GM13977 (cell line): ENCODE measurements at regions not wholly inside any gene's neighbourhood (a gene's known extent, or its start where the extent isn't known, plus 50 kb on each side); places are given as distances from the start of the nearest gene placed in this dataset.
A peak's percentile ranks its signal among the peaks of the same experiment; 100 is the strongest.

Experiments
- DNase-seq: peaks from one replicate; pipeline ENCODE4 v3.0.0; 2012; ENCODE audit warnings: low spot score
- CTCF ChIP-seq: IDR thresholded peaks from 2 replicates; pipeline ENCODE4 v1.5.1; 2012; ENCODE audit warnings: mild to moderate bottlenecking, control low read depth; ENCODE audit not compliant: insufficient read depth; ENCODE audit errors: extremely low read depth, missing control alignments
- in situ Hi-C: fragments of 300-500 bp; cut with MboI; formaldehyde crosslinking; loops from one replicate; pipeline ENCODE4 v1.12.0; 2022; ENCODE audit warnings: low sequenced_read_pairs, low pct_unique_long_range_greater_than_20kb, mixed read lengths, inconsistent platforms; ENCODE audit not compliant: unreplicated experiment

- peak; percentile 53 for TF ChIP-seq CTCF
- in situ Hi-C loops, result no loop called here
- no peak for DNase-seq
Measured at GRCh38 chr13:29713839-29714238, 118.4 kb upstream of the SLC7A1 start.

GRCh38 chr13:29711776-29712175 is 116.3 kb upstream of the SLC7A1 start:
- in situ Hi-C loops, result no loop called here
- no peak for TF ChIP-seq CTCF
- DNase-seq, result no peak

- TF ChIP-seq CTCF, result no peak
- in situ Hi-C loops, result no loop called here
- DNase-seq, result no peak
Measured at GRCh38 chr13:29710511-29710910, 115.0 kb upstream of the SLC7A1 start.

GRCh38 chr13:29709407-29710069 is 114.0 kb upstream of the SLC7A1 start:
- TF ChIP-seq CTCF, result no peak
- in situ Hi-C loops, result loop anchor here (10.0 kb wide), 1 partner anchor 205 kb away; no protein-coding TSS in a partner anchor
- DNase-seq, result no peak

GRCh38 chr13:29707876-29708543 is 112.5 kb upstream of the SLC7A1 start:
- TF ChIP-seq CTCF, result peak; percentile 84
- peak; percentile 53 for DNase-seq
- in situ Hi-C loops, result loop anchor here (10.0 kb wide), 1 partner anchor 203 kb away; no protein-coding TSS in a partner anchor

- in situ Hi-C loops, result loop anchor here (10.0 kb wide), 1 partner anchor 202 kb away; no protein-coding TSS in a partner anchor
- TF ChIP-seq CTCF, result no peak
- no peak for DNase-seq
Measured at GRCh38 chr13:29706923-29707322, 111.4 kb upstream of the SLC7A1 start.
